ENCODE measurements at regions not wholly inside any gene's neighbourhood (a gene's known extent, or its start where the extent isn't known, plus 50 kb on each side); places are given as distances from the start of the nearest gene placed in this dataset.

GRCh38 chr9:18018221-18018620 lies 439.4 kb downstream of the SH3GL2 start:
- Histone ChIP-seq H3K36me3 (ENCODE audit: control insufficient read depth, insufficient read depth, low read length) (no peaks in the 10 kb centered on the region), H3K27me3 (replicated peaks; ENCODE audit: control insufficient read depth, insufficient read depth, low read length) (no peaks in the 10 kb centered on the region; the same call in 1 of the 2 replicates), H3K4me3 (replicated peaks; ENCODE audit: low read depth, low read length) (no peak overlapping the region)
- no peak for TF ChIP-seq CTCF (IDR thresholded peaks at IDR 0.05; ENCODE audit: insufficient read depth, low read length, poor library complexity, severe bottlenecking)
- DNase-seq (ENCODE audit: extremely low read depth, insufficient read length): no peak

- DNase-seq (ENCODE audit: extremely low read depth, insufficient read length): no peak
- Histone ChIP-seq H3K36me3 (ENCODE audit: control insufficient read depth, insufficient read depth, low read length) (no peaks in the 10 kb centered on the region), H3K4me3 (replicated peaks; ENCODE audit: low read depth, low read length) (no peak overlapping the region), H3K27me3 (replicated peaks; ENCODE audit: control insufficient read depth, insufficient read depth, low read length) (no peaks in the 10 kb centered on the region; the same call in 1 of the 2 replicates)
- no peak for TF ChIP-seq CTCF (IDR thresholded peaks at IDR 0.05; ENCODE audit: insufficient read depth, low read length, poor library complexity, severe bottlenecking)
Observed at GRCh38 chr9:18018661-18019060, 439.8 kb downstream of the SH3GL2 start.

- H3K36me3 ChIP-seq (ENCODE audit: control insufficient read depth, insufficient read depth, low read length): no peaks in the 10 kb centered on the region
- no peak overlapping the region for H3K4me3 ChIP-seq (replicated peaks; ENCODE audit: low read depth, low read length)
- TF ChIP-seq CTCF (IDR thresholded peaks at IDR 0.05; ENCODE audit: insufficient read depth, low read length, poor library complexity, severe bottlenecking): no peak
- H3K27me3 ChIP-seq (replicated peaks; ENCODE audit: control insufficient read depth, insufficient read depth, low read length): no peaks in the 10 kb centered on the region
- no peak for DNase-seq (ENCODE audit: extremely low read depth, insufficient read length)
Observed at GRCh38 chr9:18020121-18020745, 441.4 kb downstream of the SH3GL2 start.

- TF ChIP-seq CTCF (IDR thresholded peaks at IDR 0.05; ENCODE audit: insufficient read depth, low read length, poor library complexity, severe bottlenecking): no peak
- no peak for DNase-seq (ENCODE audit: extremely low read depth, insufficient read length)
- Histone ChIP-seq H3K36me3 (ENCODE audit: control insufficient read depth, insufficient read depth, low read length) (no peaks in the 10 kb centered on the region), H3K27me3 (replicated peaks; ENCODE audit: control insufficient read depth, insufficient read depth, low read length) (no peaks in the 10 kb centered on the region), H3K4me3 (replicated peaks; ENCODE audit: low read depth, low read length) (no peak overlapping the region)
Observed at GRCh38 chr9:18022642-18023041, 443.8 kb downstream of the SH3GL2 start.

GRCh38 chr9:18023332-18023731 lies 444.5 kb downstream of the SH3GL2 start:
- H3K27me3 ChIP-seq (replicated peaks; ENCODE audit: control insufficient read depth, insufficient read depth, low read length): no peaks in the 10 kb centered on the region
- H3K4me3 ChIP-seq (replicated peaks; ENCODE audit: low read depth, low read length): no peak overlapping the region
- DNase-seq (ENCODE audit: extremely low read depth, insufficient read length): no peak
- TF ChIP-seq CTCF (IDR thresholded peaks at IDR 0.05; ENCODE audit: insufficient read depth, low read length, poor library complexity, severe bottlenecking): no peak
- no peaks in the 10 kb centered on the region for H3K36me3 ChIP-seq (ENCODE audit: control insufficient read depth, insufficient read depth, low read length)

- no peak for DNase-seq (ENCODE audit: extremely low read depth, insufficient read length)
- H3K36me3 ChIP-seq (ENCODE audit: control insufficient read depth, insufficient read depth, low read length): no peaks in the 10 kb centered on the region
- H3K27me3 ChIP-seq (replicated peaks; ENCODE audit: control insufficient read depth, insufficient read depth, low read length): no peaks in the 10 kb centered on the region
- no peak for TF ChIP-seq CTCF (IDR thresholded peaks at IDR 0.05; ENCODE audit: insufficient read depth, low read length, poor library complexity, severe bottlenecking)
- no peak overlapping the region for H3K4me3 ChIP-seq (replicated peaks; ENCODE audit: low read depth, low read length)
Observed at GRCh38 chr9:18032636-18033035, 441.3 kb upstream of the ADAMTSL1 start.

Measured in GM06990 (cell line).